DOHH2 (cell line): ENCODE measurements at regions not wholly inside any gene's neighbourhood (a gene's known extent, or its start where the extent isn't known, plus 50 kb on each side); places are given as distances from the start of the nearest gene placed in this dataset.

Experiments used
- H3F3A ChIP-seq: fragments of 200-600 bp; sonication (generic), shearing (Covaris generic); 2 replicates; pipeline ENCODE4 v1.6.0; 2016; ENCODE audit warnings: antibody characterized with exemption, mild to moderate bottlenecking; ENCODE audit not compliant: control insufficient read depth, insufficient read depth
- H3K27ac ChIP-seq: fragments of 200-600 bp; sonication (generic); 2 replicates; pipeline ENCODE4 v1.5.1; 2014; ENCODE audit warnings: low read depth, mild to moderate bottlenecking, low read length, moderate library complexity
- H3K27me3 ChIP-seq: fragments of 200-600 bp; sonication (generic); 2 replicates; pipeline ENCODE4 v1.6.1; 2014; ENCODE audit warnings: mild to moderate bottlenecking, low read length, mixed read lengths; ENCODE audit not compliant: control insufficient read depth
- H3K36me3 ChIP-seq: fragments of 200-600 bp; sonication (generic); 2 replicates; pipeline ENCODE4 v1.6.1; 2014; ENCODE audit warnings: mild to moderate bottlenecking, low read length, moderate library complexity, mixed read lengths; ENCODE audit not compliant: control insufficient read depth
- H3K4me1 ChIP-seq: fragments of 200-600 bp; sonication (generic); 2 replicates; pipeline ENCODE4 v1.6.1; 2014; ENCODE audit warnings: mild to moderate bottlenecking, low read length, mixed read lengths; ENCODE audit not compliant: control insufficient read depth
- H3K4me2 ChIP-seq: fragments of 200-600 bp; sonication (generic); 2 replicates; pipeline ENCODE4 v1.6.0; 2014; ENCODE audit warnings: mild to moderate bottlenecking, low read length, moderate library complexity
- H3K4me3 ChIP-seq: fragments of 200-600 bp; sonication (generic); 2 replicates; pipeline ENCODE4 v1.5.1; 2014; ENCODE audit warnings: mild to moderate bottlenecking, low read length, mixed read lengths
- H3K79me2 ChIP-seq: fragments of 200-600 bp; sonication (generic); 2 replicates; pipeline ENCODE4 v1.6.1; 2014; ENCODE audit warnings: mild to moderate bottlenecking, low read length, mixed read lengths; ENCODE audit not compliant: control insufficient read depth
- H3K9me2 ChIP-seq: fragments of 200-600 bp; sonication (generic); replicated peaks from 2 replicates; pipeline ENCODE4 v1.6.1; 2014; ENCODE audit warnings: mild to moderate bottlenecking, low read length, mixed read lengths; ENCODE audit not compliant: control insufficient read depth
- H3K9me3 ChIP-seq: fragments of 200-600 bp; sonication (generic); 2 replicates; pipeline ENCODE4 v1.6.1; 2014; ENCODE audit warnings: antibody characterized with exemption, low read length, mixed read lengths; ENCODE audit not compliant: control insufficient read depth, insufficient read depth
- H4K20me1 ChIP-seq: fragments of 200-600 bp; sonication (generic); 2 replicates; pipeline ENCODE4 v1.6.0; 2014; ENCODE audit warnings: low read depth, mild to moderate bottlenecking, antibody characterized with exemption, low read length, moderate library complexity; ENCODE audit not compliant: control insufficient read depth, insufficient read depth
- EZH2phosphoT487 ChIP-seq: fragments of 200-600 bp; sonication (generic); IDR thresholded peaks from 2 replicates; pipeline ENCODE4 v1.6.1; 2017; ENCODE audit warnings: borderline replicate concordance, mild to moderate bottlenecking, antibody characterized with exemption, low read length, moderate library complexity, mixed read lengths
- TF ChIP-seq, protein P1 (sequence below): fragments of 200-600 bp; sonication (generic); IDR thresholded peaks from one replicate; pipeline ENCODE4 v1.5.1; 2014; ENCODE audit warnings: antibody characterized with exemption, mild to moderate bottlenecking, low read depth, low read length; ENCODE audit not compliant: poor library complexity, severe bottlenecking

DNA sequence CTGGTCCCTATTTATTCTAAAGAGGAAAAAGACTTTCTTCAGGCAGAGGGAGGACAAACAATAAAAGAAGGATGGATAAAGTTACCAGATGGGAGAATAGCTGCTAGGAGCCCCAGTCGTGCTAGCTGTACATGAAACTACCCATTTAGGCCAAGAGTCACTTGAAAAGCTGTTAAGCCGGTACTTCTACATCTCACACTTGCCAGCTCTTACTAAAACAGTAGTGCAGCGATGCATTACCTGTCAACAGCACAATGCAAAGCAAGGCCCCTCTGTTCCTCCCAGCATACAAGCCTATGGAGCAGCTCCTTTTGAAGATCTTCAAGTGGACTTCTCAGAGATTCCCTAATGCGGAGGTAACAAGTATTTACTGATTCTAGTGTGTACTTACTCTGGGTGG is 1138.8 kb downstream of the ARAP2 start:
- no peaks in the 10 kb centered on the region for H3K9me3 ChIP-seq
- H3K36me3 ChIP-seq = no peaks in the 10 kb centered on the region
- no peaks in the 10 kb centered on the region for H3K9me2 ChIP-seq
- TF ChIP-seq, protein P1, sequence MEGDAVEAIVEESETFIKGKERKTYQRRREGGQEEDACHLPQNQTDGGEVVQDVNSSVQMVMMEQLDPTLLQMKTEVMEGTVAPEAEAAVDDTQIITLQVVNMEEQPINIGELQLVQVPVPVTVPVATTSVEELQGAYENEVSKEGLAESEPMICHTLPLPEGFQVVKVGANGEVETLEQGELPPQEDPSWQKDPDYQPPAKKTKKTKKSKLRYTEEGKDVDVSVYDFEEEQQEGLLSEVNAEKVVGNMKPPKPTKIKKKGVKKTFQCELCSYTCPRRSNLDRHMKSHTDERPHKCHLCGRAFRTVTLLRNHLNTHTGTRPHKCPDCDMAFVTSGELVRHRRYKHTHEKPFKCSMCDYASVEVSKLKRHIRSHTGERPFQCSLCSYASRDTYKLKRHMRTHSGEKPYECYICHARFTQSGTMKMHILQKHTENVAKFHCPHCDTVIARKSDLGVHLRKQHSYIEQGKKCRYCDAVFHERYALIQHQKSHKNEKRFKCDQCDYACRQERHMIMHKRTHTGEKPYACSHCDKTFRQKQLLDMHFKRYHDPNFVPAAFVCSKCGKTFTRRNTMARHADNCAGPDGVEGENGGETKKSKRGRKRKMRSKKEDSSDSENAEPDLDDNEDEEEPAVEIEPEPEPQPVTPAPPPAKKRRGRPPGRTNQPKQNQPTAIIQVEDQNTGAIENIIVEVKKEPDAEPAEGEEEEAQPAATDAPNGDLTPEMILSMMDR = no peak
- TF ChIP-seq EZH2phosphoT487 = no peak
- no peaks in the 10 kb centered on the region for H3F3A ChIP-seq
- no peaks in the 10 kb centered on the region for H3K27me3 ChIP-seq
- no peak overlapping the region for H3K4me3 ChIP-seq
- H4K20me1 ChIP-seq = no peaks in the 10 kb centered on the region
- no peak overlapping the region for H3K27ac ChIP-seq
- H3K4me1 ChIP-seq = no peaks in the 10 kb centered on the region
- no peak overlapping the region for H3K4me2 ChIP-seq
- H3K79me2 ChIP-seq = no peaks in the 10 kb centered on the region

DNA sequence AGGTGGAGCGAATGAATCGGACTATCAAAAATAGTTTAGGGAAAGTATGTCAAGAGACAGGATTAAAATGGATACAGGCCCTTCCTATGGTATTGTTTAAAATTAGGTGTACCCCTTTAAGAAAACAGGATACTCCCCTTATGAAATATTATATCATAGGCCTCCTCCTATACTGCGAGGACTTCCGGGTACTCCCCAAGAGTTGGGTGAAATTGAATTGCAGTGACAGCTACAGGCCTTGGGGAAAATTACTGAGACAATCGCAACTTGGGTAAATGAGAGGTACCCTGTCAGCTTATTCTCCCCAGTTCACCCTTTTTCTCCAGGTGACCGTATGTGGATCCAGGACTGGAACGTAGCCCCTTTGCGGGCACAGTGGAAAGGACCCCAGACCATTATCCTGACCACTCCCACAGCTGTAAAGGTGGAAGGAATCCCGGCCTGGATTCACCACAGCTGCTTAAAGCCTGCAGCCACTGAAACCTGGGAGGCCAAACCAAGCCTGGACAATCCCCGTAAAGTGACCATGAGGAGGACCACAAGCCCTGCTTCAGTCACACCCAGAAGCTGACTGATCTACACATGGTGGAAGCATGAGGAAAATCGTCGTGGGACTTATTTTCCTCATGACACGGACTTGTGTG is 1138.1 kb downstream of the ARAP2 start:
- Histone ChIP-seq H3K27ac (no peak overlapping the region), H3K9me3 (no peaks in the 10 kb centered on the region), H3K4me3 (no peak overlapping the region), H3K4me2 (no peak overlapping the region), H4K20me1 (no peaks in the 10 kb centered on the region), H3K27me3 (no peaks in the 10 kb centered on the region), H3K79me2 (no peaks in the 10 kb centered on the region), H3K36me3 (no peaks in the 10 kb centered on the region), H3K4me1 (no peaks in the 10 kb centered on the region), H3K9me2 (no peaks in the 10 kb centered on the region), H3F3A (no peaks in the 10 kb centered on the region)
- TF ChIP-seq EZH2phosphoT487 = no peak
- TF ChIP-seq, protein P1 = no peak

DNA sequence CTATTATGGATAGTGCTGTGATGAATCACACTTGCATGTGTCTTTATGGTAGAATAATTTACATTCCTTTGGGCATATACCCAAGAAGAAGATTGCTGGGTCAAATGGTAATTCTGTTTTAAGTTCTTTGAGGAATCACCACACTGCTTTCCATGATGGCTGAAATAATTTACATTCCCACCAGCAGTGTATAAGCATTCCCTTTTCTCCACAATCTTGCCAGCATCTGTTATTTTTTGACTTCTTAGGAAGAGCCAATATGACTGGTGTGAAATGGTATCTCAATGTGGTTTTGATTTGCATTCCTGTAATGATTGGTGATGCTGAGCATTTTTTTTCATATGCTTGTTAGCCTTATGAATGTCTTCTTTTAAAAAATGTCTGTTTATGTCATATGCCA is 1120.2 kb downstream of the ARAP2 start:
- H3K4me1 ChIP-seq = no peaks in the 10 kb centered on the region
- no peak overlapping the region for H3K4me2 ChIP-seq
- no peaks in the 10 kb centered on the region for H3K36me3 ChIP-seq
- H4K20me1 ChIP-seq = no peaks in the 10 kb centered on the region
- H3F3A ChIP-seq = no peaks in the 10 kb centered on the region
- no peaks in the 10 kb centered on the region for H3K9me3 ChIP-seq
- TF ChIP-seq, protein P1 = no peak
- TF ChIP-seq EZH2phosphoT487 = no peak
- no peaks in the 10 kb centered on the region for H3K27me3 ChIP-seq
- no peak overlapping the region for H3K4me3 ChIP-seq
- no peaks in the 10 kb centered on the region for H3K9me2 ChIP-seq
- no peak overlapping the region for H3K27ac ChIP-seq
- no peaks in the 10 kb centered on the region for H3K79me2 ChIP-seq
